ENCODE measurements at regions not wholly inside any gene's neighbourhood (a gene's known extent, or its start where the extent isn't known, plus 50 kb on each side); places are given as distances from the start of the nearest gene placed in this dataset.

DNA sequence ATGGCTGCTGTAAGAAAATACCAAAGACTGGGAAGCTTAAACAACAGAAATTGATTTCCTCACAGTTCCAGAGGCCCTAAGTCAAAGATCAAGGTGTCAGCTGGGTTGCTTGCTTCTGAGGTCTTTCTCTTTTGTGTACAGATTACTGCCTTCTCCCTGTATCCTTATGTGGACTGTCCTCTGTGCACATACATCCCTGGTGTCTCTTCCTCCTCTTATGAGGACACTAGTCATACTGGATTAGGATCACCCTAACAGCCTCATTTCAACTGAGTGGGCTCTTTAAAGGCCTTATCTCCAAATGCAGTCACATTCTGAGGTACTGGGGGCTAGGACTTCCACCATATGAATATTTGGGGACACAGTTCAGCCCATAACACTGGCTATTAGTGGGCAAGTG, 130.0 kb upstream of the DTNBP1 start:
- Histone ChIP-seq H3K4me2 (ENCODE audit: control insufficient read depth, insufficient read depth) (no peak overlapping the region), H3K27ac (ENCODE audit: control insufficient read depth, insufficient read depth) (no peak overlapping the region), H2AFZ (ENCODE audit: control insufficient read depth, low read depth, low read length) (no peak overlapping the region), H3K36me3 (ENCODE audit: control insufficient read depth in 2 of 2, insufficient read depth in 2 of 2, low read length in 1 of 2) (no peaks in the 10 kb centered on the region), H3K4me3 (no peak overlapping the region), H3K9me3 (replicated peaks; ENCODE audit: control insufficient read depth, insufficient read depth, low read length) (no peaks in the 10 kb centered on the region; the same call in 2 of the 3 replicates), H3K4me1 (ENCODE audit: control insufficient read depth, insufficient read depth, low read length) (no peaks in the 10 kb centered on the region), H3K79me2 (ENCODE audit: control insufficient read depth, insufficient read depth, low read length) (no peaks in the 10 kb centered on the region), H3K27me3 (replicated peaks in 1 of 2; ENCODE audit: control insufficient read depth in 2 of 2, insufficient read depth in 2 of 2, low read length in 1 of 2) (no peaks in the 10 kb centered on the region), H3K9ac (ENCODE audit: control insufficient read depth, insufficient read depth, low read length) (no peak overlapping the region), H4K20me1 (ENCODE audit: control insufficient read depth, insufficient read depth) (no peaks in the 10 kb centered on the region)
- no peak for FAIRE-seq
- BruUV-seq (replicated peaks): no TSS peak
- ChIA-PET CTCF (no interaction called here), RAD21 (ENCODE audit: unreplicated experiment) (interaction anchor here (0.7 to 2.0 kb wide), 3 partner anchors 59 to 336 kb away, joined by 3 to 7 read pairs (median 4); partner anchors contain the start of gene MYLIP), SMC1A (ENCODE audit: uncharacterized antibody, unreplicated experiment) (interaction anchor here (1.1 to 2.2 kb wide), 6 partner anchors 11 to 105 kb away, joined by 3 to 13 read pairs (median 4); no protein-coding TSS in a partner anchor), POLR2A (interaction anchor here (1.7 kb wide), 1 partner anchor 18 kb away, joined by 5 read pairs; no protein-coding TSS in a partner anchor)
- DNase-seq (ENCODE audit: low read depth, low spot score): no peak
- no peak for ATAC-seq
- in situ Hi-C loops (cut with MboI): no loop called here
- intact Hi-C loops (cut with micrococcal nuclease; ENCODE audit: unreplicated experiment): no loop called here
- TF ChIP-seq MTA2 (IDR thresholded peaks at IDR 0.05; ENCODE audit: low read depth) (no peak), CBFB (IDR thresholded peaks at IDR 0.05; ENCODE audit: low read depth) (no peak), GABPA (IDR thresholded peaks at IDR 0.05; ENCODE audit: low read depth) (no peak), NR2C1 (IDR thresholded peaks at IDR 0.05) (no peak), STAT1 (conservative IDR thresholded peaks at IDR 0.05) (no peak), SMARCA5 (IDR thresholded peaks at IDR 0.05) (no peak), SRF (IDR thresholded peaks at IDR 0.05; ENCODE audit: low read depth in 2 of 2, low read length in 2 of 2) (no peak), RFX5 (IDR thresholded peaks at IDR 0.05; ENCODE audit: low read depth, low read length) (no peak), POLR2AphosphoS5 (IDR thresholded peaks at IDR 0.05; ENCODE audit: low read length) (no peak), SUZ12 (IDR thresholded peaks at IDR 0.05; ENCODE audit: unreplicated experiment) (no peak), YBX1 (IDR thresholded peaks at IDR 0.05) (no peak)
- TF ChIP-seq, protein P1, sequence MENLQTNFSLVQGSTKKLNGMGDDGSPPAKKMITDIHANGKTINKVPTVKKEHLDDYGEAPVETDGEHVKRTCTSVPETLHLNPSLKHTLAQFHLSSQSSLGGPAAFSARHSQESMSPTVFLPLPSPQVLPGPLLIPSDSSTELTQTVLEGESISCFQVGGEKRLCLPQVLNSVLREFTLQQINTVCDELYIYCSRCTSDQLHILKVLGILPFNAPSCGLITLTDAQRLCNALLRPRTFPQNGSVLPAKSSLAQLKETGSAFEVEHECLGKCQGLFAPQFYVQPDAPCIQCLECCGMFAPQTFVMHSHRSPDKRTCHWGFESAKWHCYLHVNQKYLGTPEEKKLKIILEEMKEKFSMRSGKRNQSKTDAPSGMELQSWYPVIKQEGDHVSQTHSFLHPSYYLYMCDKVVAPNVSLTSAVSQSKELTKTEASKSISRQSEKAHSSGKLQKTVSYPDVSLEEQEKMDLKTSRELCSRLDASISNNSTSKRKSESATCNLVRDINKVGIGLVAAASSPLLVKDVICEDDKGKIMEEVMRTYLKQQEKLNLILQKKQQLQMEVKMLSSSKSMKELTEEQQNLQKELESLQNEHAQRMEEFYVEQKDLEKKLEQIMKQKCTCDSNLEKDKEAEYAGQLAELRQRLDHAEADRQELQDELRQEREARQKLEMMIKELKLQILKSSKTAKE (IDR thresholded peaks at IDR 0.05; ENCODE audit: low read depth, poor library complexity, severe bottlenecking): no peak
- TF ChIP-seq, protein P2, sequence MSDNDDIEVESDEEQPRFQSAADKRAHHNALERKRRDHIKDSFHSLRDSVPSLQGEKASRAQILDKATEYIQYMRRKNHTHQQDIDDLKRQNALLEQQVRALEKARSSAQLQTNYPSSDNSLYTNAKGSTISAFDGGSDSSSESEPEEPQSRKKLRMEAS (IDR thresholded peaks at IDR 0.05; ENCODE audit: low read depth, low read length): no peak
- TF ChIP-seq, protein P3, sequence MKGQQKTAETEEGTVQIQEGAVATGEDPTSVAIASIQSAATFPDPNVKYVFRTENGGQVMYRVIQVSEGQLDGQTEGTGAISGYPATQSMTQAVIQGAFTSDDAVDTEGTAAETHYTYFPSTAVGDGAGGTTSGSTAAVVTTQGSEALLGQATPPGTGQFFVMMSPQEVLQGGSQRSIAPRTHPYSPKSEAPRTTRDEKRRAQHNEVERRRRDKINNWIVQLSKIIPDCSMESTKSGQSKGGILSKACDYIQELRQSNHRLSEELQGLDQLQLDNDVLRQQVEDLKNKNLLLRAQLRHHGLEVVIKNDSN (IDR thresholded peaks at IDR 0.05; ENCODE audit: borderline replicate concordance, extremely low read length, insufficient read depth, low read depth, low read length): no peak
- TF ChIP-seq, protein P4, sequence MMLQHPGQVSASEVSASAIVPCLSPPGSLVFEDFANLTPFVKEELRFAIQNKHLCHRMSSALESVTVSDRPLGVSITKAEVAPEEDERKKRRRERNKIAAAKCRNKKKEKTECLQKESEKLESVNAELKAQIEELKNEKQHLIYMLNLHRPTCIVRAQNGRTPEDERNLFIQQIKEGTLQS (IDR thresholded peaks at IDR 0.05; ENCODE audit: borderline replicate concordance, extremely low read depth, low read depth, low read length): no peak
- TF ChIP-seq, protein P5, sequence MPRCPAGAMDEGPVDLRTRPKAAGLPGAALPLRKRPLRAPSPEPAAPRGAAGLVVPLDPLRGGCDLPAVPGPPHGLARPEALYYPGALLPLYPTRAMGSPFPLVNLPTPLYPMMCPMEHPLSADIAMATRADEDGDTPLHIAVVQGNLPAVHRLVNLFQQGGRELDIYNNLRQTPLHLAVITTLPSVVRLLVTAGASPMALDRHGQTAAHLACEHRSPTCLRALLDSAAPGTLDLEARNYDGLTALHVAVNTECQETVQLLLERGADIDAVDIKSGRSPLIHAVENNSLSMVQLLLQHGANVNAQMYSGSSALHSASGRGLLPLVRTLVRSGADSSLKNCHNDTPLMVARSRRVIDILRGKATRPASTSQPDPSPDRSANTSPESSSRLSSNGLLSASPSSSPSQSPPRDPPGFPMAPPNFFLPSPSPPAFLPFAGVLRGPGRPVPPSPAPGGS (IDR thresholded peaks at IDR 0.05; ENCODE audit: borderline replicate concordance, insufficient read depth, low read depth, low read length, poor library complexity, severe bottlenecking): no peak
- TF ChIP-seq, protein P6, sequence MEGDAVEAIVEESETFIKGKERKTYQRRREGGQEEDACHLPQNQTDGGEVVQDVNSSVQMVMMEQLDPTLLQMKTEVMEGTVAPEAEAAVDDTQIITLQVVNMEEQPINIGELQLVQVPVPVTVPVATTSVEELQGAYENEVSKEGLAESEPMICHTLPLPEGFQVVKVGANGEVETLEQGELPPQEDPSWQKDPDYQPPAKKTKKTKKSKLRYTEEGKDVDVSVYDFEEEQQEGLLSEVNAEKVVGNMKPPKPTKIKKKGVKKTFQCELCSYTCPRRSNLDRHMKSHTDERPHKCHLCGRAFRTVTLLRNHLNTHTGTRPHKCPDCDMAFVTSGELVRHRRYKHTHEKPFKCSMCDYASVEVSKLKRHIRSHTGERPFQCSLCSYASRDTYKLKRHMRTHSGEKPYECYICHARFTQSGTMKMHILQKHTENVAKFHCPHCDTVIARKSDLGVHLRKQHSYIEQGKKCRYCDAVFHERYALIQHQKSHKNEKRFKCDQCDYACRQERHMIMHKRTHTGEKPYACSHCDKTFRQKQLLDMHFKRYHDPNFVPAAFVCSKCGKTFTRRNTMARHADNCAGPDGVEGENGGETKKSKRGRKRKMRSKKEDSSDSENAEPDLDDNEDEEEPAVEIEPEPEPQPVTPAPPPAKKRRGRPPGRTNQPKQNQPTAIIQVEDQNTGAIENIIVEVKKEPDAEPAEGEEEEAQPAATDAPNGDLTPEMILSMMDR (IDR thresholded peaks at IDR 0.05 in 2 of 3, conservative IDR thresholded peaks at IDR 0.05 in 1 of 3; ENCODE audit: control insufficient read depth in 2 of 3, extremely low read depth in 1 of 3, insufficient read depth in 1 of 3, low read depth in 3 of 3, low read length in 3 of 3): no peak

All from GM12878 (cell line).